HG03095 (cell line): ENCODE measurements at regions not wholly inside any gene's neighbourhood (a gene's known extent, or its start where the extent isn't known, plus 50 kb on each side); places are given as distances from the start of the nearest gene placed in this dataset.

ENCODE experiments used
- ATAC-seq: cut with Tn5 transposase; IDR thresholded peaks from one replicate; pipeline ENCODE4 v1.9.1; 2021; ENCODE audit warnings: moderate library complexity; ENCODE audit not compliant: unreplicated experiment

GRCh38 chr10:110432814-110433565 lies 64.7 kb upstream of the DUSP5 start:
- no peak for ATAC-seq

- ATAC-seq, result no peak
Observed at GRCh38 chr10:110433740-110434139, 64.0 kb upstream of the DUSP5 start.

GRCh38 chr10:110434489-110435096 lies 63.1 kb upstream of the DUSP5 start:
- no peak for ATAC-seq

GRCh38 chr10:110436554-110437350 lies 61.0 kb upstream of the DUSP5 start:
- no peak for ATAC-seq

GRCh38 chr10:110437351-110437605 lies 60.4 kb upstream of the DUSP5 start:
- no peak for ATAC-seq

GRCh38 chr10:110437761-110438341 lies 59.9 kb upstream of the DUSP5 start:
- ATAC-seq, result no peak

- no peak for ATAC-seq
Observed at GRCh38 chr10:110442746-110443145, 55.0 kb upstream of the DUSP5 start.

GRCh38 chr10:110443239-110444003 lies 54.3 kb upstream of the DUSP5 start:
- no peak for ATAC-seq

GRCh38 chr10:110444004-110444337 lies 53.7 kb upstream of the DUSP5 start:
- ATAC-seq, result no peak

- ATAC-seq, result no peak
Observed at GRCh38 chr10:110445871-110446270, 51.8 kb upstream of the DUSP5 start.

- no peak for ATAC-seq
Observed at GRCh38 chr10:110446277-110446676, 51.4 kb upstream of the DUSP5 start.

- no peak for ATAC-seq
Observed at GRCh38 chr10:110446954-110447608, 50.6 kb upstream of the DUSP5 start.

- no peak for ATAC-seq
Observed at GRCh38 chr10:110447886-110448285, 49.8 kb upstream of the DUSP5 start.
